NOMO-1 treated with DMSO at 0.1 percent for 48 hours (cell line): ENCODE measurements at regions not wholly inside any gene's neighbourhood (a gene's known extent, or its start where the extent isn't known, plus 50 kb on each side); places are given as distances from the start of the nearest gene placed in this dataset.

ENCODE experiments used
- DNase-seq: peaks from one replicate; lab custom pipeline; 2025; ENCODE audit not compliant: unreplicated experiment; lab: John Stamatoyannopoulos, UW

- DNase-seq, result no peak
Measured at GRCh38 chr11:116454020-116454645, 318.7 kb downstream of the BUD13 start.

- DNase-seq, result no peak
Measured at GRCh38 chr11:116452461-116452860, 320.3 kb downstream of the BUD13 start.

GRCh38 chr11:116449522-116449921, 323.3 kb downstream of the BUD13 start:
- no peak for DNase-seq

GRCh38 chr11:116446048-116446941, 326.5 kb downstream of the BUD13 start:
- DNase-seq, result no peak

GRCh38 chr11:116445108-116446047, 327.4 kb downstream of the BUD13 start:
- no peak for DNase-seq

GRCh38 chr11:116442238-116442752, 330.5 kb downstream of the BUD13 start:
- no peak for DNase-seq

- DNase-seq, result no peak
Measured at GRCh38 chr11:116439361-116439677, 333.5 kb downstream of the BUD13 start.

GRCh38 chr11:116438651-116439360, 334.0 kb downstream of the BUD13 start:
- no peak for DNase-seq

GRCh38 chr11:116434986-116435385, 337.8 kb downstream of the BUD13 start:
- DNase-seq, result no peak

GRCh38 chr11:116432301-116432700, 340.5 kb downstream of the BUD13 start:
- DNase-seq, result no peak

GRCh38 chr11:116431842-116432241, 340.9 kb downstream of the BUD13 start:
- no peak for DNase-seq

GRCh38 chr11:116428638-116428975, 344.2 kb downstream of the BUD13 start:
- no peak for DNase-seq

GRCh38 chr11:116427903-116428637, 344.7 kb downstream of the BUD13 start:
- DNase-seq, result no peak

GRCh38 chr11:116427337-116427902, 345.4 kb downstream of the BUD13 start:
- DNase-seq, result no peak

GRCh38 chr11:116426761-116427160, 346.0 kb downstream of the BUD13 start:
- no peak for DNase-seq

GRCh38 chr11:116424615-116425261, 348.0 kb downstream of the BUD13 start:
- DNase-seq, result no peak

- no peak for DNase-seq
Measured at GRCh38 chr11:116422956-116423600, 349.7 kb downstream of the BUD13 start.

GRCh38 chr11:116422556-116422955, 350.2 kb downstream of the BUD13 start:
- DNase-seq, result no peak
